GM13977 (cell line): ENCODE measurements at regions not wholly inside any gene's neighbourhood (a gene's known extent, or its start where the extent isn't known, plus 50 kb on each side); places are given as distances from the start of the nearest gene placed in this dataset.

Experiments
- DNase-seq: peaks from one replicate; pipeline ENCODE4 v3.0.0; 2012; ENCODE audit warnings: low spot score
- in situ Hi-C: fragments of 300-500 bp; cut with MboI; formaldehyde crosslinking; loops from one replicate; pipeline ENCODE4 v1.12.0; 2022; ENCODE audit warnings: low sequenced_read_pairs, low pct_unique_long_range_greater_than_20kb, mixed read lengths, inconsistent platforms; ENCODE audit not compliant: unreplicated experiment
- TF ChIP-seq, protein P1 (sequence below): IDR thresholded peaks from 2 replicates; pipeline ENCODE4 v1.5.1; 2012; ENCODE audit warnings: mild to moderate bottlenecking, control low read depth; ENCODE audit not compliant: insufficient read depth; ENCODE audit errors: extremely low read depth, missing control alignments

DNA sequence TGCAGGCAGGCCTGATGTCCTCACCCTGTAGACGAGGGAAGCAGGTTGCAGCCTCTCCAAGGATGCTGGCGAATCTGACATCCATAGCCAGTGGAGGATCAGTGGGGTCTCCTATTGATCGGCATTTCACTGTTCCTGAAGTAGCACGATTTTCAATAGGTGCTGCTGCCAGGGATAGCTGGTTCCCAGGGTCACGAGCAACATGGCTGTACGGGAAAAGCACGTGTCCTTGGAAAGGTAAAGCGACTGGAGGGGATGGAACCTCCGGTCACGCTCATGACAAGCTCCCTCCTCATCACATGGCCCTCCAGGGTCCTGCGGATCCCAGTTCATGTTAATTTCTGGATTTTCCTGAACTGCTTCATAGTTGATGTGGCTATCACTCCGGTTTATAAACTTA, 373.7 kb upstream of the SMIM21 start:
- in situ Hi-C loops = no loop called here
- TF ChIP-seq, protein P1, sequence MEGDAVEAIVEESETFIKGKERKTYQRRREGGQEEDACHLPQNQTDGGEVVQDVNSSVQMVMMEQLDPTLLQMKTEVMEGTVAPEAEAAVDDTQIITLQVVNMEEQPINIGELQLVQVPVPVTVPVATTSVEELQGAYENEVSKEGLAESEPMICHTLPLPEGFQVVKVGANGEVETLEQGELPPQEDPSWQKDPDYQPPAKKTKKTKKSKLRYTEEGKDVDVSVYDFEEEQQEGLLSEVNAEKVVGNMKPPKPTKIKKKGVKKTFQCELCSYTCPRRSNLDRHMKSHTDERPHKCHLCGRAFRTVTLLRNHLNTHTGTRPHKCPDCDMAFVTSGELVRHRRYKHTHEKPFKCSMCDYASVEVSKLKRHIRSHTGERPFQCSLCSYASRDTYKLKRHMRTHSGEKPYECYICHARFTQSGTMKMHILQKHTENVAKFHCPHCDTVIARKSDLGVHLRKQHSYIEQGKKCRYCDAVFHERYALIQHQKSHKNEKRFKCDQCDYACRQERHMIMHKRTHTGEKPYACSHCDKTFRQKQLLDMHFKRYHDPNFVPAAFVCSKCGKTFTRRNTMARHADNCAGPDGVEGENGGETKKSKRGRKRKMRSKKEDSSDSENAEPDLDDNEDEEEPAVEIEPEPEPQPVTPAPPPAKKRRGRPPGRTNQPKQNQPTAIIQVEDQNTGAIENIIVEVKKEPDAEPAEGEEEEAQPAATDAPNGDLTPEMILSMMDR = no peak
- no peak for DNase-seq

- no peak for DNase-seq
- TF ChIP-seq, protein P1 = no peak
- in situ Hi-C loops = no loop called here
These were observed 372.8 kb upstream of the SMIM21 start for GRCh38 chr18:75800331-75800648.

- in situ Hi-C loops = no loop called here
- TF ChIP-seq, protein P1 = no peak
- no peak for DNase-seq
These were observed 372.2 kb upstream of the SMIM21 start for GRCh38 chr18:75799449-75800330.

DNA sequence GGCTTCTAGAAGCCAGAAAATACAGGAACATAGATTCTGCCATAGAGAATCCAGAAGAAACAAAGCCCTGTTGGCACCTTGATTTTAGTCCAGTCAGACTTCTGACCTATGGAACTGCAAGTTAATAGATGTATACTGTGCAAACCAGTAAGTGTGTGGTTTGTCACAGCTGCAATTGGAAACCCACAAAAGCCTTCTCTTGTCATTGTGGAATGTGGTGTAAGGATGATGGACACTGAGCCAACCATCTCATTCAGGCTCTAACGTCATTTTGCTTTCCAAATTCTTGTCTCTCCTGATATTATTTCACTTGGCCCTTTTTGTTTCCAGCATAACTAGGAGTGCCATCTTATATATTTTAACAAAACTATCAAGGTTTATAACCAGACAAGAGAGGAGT, 369.5 kb upstream of the SMIM21 start:
- TF ChIP-seq, protein P1 = no peak
- in situ Hi-C loops = no loop called here
- no peak for DNase-seq

GRCh38 chr18:75790796-75791195, 363.3 kb upstream of the SMIM21 start:
- in situ Hi-C loops = no loop called here
- DNase-seq = no peak
- TF ChIP-seq, protein P1 = no peak

DNA sequence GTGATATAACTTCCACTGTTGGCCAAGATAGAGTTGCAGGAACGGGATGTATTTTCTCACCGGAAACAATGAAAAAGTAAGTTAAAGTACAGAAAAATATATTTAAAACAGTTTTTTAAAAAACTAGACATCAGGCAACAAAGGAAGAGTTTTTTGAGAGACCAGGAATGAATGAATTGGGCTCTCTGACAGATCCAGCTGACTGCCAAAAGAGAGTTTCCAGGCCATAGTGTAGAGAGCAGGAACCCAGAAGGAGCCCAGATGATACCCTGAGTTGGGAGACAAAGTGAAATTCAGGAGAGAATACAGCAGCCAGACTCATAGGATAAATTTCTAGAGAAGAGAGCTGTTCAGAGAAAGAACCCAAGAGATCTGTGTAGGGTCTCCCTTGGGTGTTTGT, 362.6 kb upstream of the SMIM21 start:
- no peak for DNase-seq
- in situ Hi-C loops = no loop called here
- TF ChIP-seq, protein P1 = no peak
